Smooth muscle cell (in vitro differentiated cells): ENCODE measurements at regions not wholly inside any gene's neighbourhood (a gene's known extent, or its start where the extent isn't known, plus 50 kb on each side); places are given as distances from the start of the nearest gene placed in this dataset.

Experiments used
- DNase-seq: peaks from one replicate; lab custom pipeline; 2025; ENCODE audit not compliant: unreplicated experiment; lab: John Stamatoyannopoulos, UW
- H2AFZ ChIP-seq: fragments of 200-600 bp; sonication (generic); 2 replicates; pipeline ENCODE4 v1.6.0; 2016; ENCODE audit warnings: antibody characterized with exemption, low read depth, mild to moderate bottlenecking
- H3F3A ChIP-seq: fragments of 200-600 bp; sonication (generic); 2 replicates; pipeline ENCODE4 v1.6.0; 2017; ENCODE audit warnings: antibody characterized with exemption, low read depth
- H3K27ac ChIP-seq: fragments of 200-600 bp; sonication (generic); 2 replicates; pipeline ENCODE4 v1.5.1; 2016; ENCODE audit warnings: low read depth, mild to moderate bottlenecking
- H3K27me3 ChIP-seq: fragments of 200-600 bp; sonication (generic); 2 replicates; pipeline ENCODE4 v1.6.1; 2016; ENCODE audit warnings: low read depth, mild to moderate bottlenecking
- H3K36me3 ChIP-seq: fragments of 200-600 bp; sonication (generic); 2 replicates; pipeline ENCODE4 v1.5.1; 2016; ENCODE audit warnings: low read depth
- H3K4me1 ChIP-seq: fragments of 200-600 bp; sonication (generic); 2 replicates; pipeline ENCODE4 v1.5.1; 2016; ENCODE audit warnings: low read depth
- H3K4me2 ChIP-seq: fragments of 200-600 bp; sonication (generic); 2 replicates; pipeline ENCODE4 v1.6.0; 2016; ENCODE audit warnings: mild to moderate bottlenecking
- H3K4me3 ChIP-seq: fragments of 200-600 bp; sonication (generic); 2 replicates; pipeline ENCODE4 v1.5.1; 2016; ENCODE audit warnings: mild to moderate bottlenecking
- H3K79me2 ChIP-seq: fragments of 200-600 bp; sonication (generic); 2 replicates; pipeline ENCODE4 v1.6.0; 2016; ENCODE audit warnings: low read depth, mild to moderate bottlenecking
- H3K9ac ChIP-seq: fragments of 200-600 bp; sonication (generic); 2 replicates; pipeline ENCODE4 v1.6.0; 2016; ENCODE audit warnings: low read depth
- H3K9me3 ChIP-seq: fragments of 200-600 bp; sonication (generic); replicated peaks from 2 replicates; pipeline ENCODE4 v1.5.1; 2016; ENCODE audit warnings: low read depth
- H4K20me1 ChIP-seq: fragments of 200-600 bp; sonication (generic); 2 replicates; pipeline ENCODE4 v1.6.0; 2016; ENCODE audit warnings: low read depth
- WGBS: methylation state at CpG from one replicate; pipeline ENCODE4 v1.1.7; 2016; ENCODE audit warnings: low lambda C conversion rate; 5-methylcytosine and 5-hydroxymethylcytosine counted together
- TF ChIP-seq, protein P1 (sequence below): fragments of 200-600 bp; sonication (generic); IDR thresholded peaks from 2 replicates; pipeline ENCODE4 v1.5.1; 2017; ENCODE audit warnings: borderline replicate concordance, mild to moderate bottlenecking, antibody characterized with exemption; ENCODE audit not compliant: insufficient read depth, poor library complexity, severe bottlenecking

DNA sequence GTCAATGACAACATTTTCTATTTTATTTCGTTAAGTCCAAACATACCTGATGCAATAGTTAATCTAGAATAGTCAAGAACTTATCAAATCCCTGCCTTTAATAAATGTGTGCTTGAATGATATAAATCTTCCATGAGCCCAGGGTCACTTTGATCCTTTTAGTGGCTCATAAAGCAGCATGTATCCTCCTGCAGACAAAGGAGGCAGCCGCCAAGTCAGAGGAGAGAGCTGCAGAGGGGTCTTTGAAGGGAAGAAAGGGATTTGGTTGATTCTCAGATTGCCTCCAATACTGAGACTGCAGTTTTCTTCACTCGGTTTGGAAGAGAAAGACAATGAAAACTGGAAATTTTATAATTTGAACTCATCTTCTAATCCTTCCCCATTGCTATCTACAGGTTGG lies 378.4 kb upstream of the PIK3C3 start:
- TF ChIP-seq, protein P1, sequence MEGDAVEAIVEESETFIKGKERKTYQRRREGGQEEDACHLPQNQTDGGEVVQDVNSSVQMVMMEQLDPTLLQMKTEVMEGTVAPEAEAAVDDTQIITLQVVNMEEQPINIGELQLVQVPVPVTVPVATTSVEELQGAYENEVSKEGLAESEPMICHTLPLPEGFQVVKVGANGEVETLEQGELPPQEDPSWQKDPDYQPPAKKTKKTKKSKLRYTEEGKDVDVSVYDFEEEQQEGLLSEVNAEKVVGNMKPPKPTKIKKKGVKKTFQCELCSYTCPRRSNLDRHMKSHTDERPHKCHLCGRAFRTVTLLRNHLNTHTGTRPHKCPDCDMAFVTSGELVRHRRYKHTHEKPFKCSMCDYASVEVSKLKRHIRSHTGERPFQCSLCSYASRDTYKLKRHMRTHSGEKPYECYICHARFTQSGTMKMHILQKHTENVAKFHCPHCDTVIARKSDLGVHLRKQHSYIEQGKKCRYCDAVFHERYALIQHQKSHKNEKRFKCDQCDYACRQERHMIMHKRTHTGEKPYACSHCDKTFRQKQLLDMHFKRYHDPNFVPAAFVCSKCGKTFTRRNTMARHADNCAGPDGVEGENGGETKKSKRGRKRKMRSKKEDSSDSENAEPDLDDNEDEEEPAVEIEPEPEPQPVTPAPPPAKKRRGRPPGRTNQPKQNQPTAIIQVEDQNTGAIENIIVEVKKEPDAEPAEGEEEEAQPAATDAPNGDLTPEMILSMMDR: no peak
- Histone ChIP-seq H2AFZ (no peak overlapping the region), H3K9me3 (no peaks in the 10 kb centered on the region), H4K20me1 (no peaks in the 10 kb centered on the region), H3F3A (no peaks in the 10 kb centered on the region), H3K9ac (no peak overlapping the region), H3K36me3 (no peaks in the 10 kb centered on the region), H3K79me2 (no peaks in the 10 kb centered on the region), H3K27me3 (no peaks in the 10 kb centered on the region), H3K4me3 (no peak overlapping the region), H3K4me2 (no peak overlapping the region), H3K4me1 (peaks cover 9% of the 10 kb centered on the region), H3K27ac (no peak overlapping the region)
- 72% methylated on average over 3 of the region's 3 CpGs for WGBS
- no peak for DNase-seq

DNA sequence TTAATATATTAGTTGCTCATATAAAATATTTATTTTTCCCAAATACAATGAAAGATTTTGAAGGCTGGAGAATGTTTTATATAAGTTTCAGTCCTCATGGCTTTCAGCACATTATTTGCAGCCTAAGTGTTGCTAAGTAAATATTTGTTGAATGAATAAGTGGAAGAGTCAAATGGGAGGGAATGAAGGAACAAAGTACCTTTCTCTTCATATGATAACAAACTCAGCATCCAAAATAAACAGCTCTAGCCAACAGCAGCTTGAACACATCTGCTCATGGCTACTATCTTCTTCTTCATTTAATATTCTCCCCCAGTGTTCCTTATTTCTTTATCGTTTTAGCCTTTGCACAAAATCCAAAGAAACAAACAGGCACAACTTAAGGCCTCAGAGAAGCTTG lies 385.2 kb upstream of the PIK3C3 start:
- Histone ChIP-seq H3K9me3 (no peaks in the 10 kb centered on the region), H3K4me2 (no peak overlapping the region), H3K79me2 (no peaks in the 10 kb centered on the region), H3K27me3 (no peaks in the 10 kb centered on the region), H3K4me3 (no peak overlapping the region), H3F3A (no peaks in the 10 kb centered on the region), H4K20me1 (peaks cover 15% of the 10 kb centered on the region), H3K4me1 (no peaks in the 10 kb centered on the region), H3K36me3 (no peaks in the 10 kb centered on the region), H3K27ac (no peak overlapping the region), H2AFZ (no peak overlapping the region), H3K9ac (no peak overlapping the region)
- DNase-seq: no peak
- TF ChIP-seq, protein P1: no peak
- WGBS: 84% methylated on average over 1 of the region's 1 CpG

DNA sequence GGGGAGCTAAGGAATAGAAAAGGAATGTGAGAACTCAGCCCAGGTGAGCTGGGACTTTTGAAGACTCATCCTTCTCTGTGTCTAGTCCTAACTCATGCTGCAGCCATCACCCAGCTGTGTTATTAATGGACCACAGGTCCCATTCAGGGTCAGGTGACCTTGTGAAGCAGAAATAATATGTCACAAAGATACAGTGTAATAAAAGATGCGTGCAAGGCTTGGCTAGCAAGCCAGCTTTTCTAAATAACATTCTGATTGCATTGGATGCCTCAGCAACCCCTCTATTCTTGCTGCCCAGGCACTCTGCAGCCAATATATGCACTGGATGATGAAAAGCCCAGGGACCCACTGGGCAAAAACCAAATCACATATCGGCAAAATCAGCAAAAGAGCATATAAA lies 393.1 kb upstream of the PIK3C3 start:
- H3K9ac ChIP-seq: no peak overlapping the region
- TF ChIP-seq, protein P1: no peak
- no peaks in the 10 kb centered on the region for H3K79me2 ChIP-seq
- DNase-seq: no peak
- H3F3A ChIP-seq: no peaks in the 10 kb centered on the region
- no peaks in the 10 kb centered on the region for H3K4me1 ChIP-seq
- no peak overlapping the region for H3K27ac ChIP-seq
- 98% methylated on average over 2 of the region's 2 CpGs for WGBS
- H3K4me2 ChIP-seq: no peak overlapping the region
- no peak overlapping the region for H2AFZ ChIP-seq
- H3K27me3 ChIP-seq: no peaks in the 10 kb centered on the region
- H3K9me3 ChIP-seq: no peaks in the 10 kb centered on the region
- no peaks in the 10 kb centered on the region for H3K36me3 ChIP-seq
- H4K20me1 ChIP-seq: no peaks in the 10 kb centered on the region
- H3K4me3 ChIP-seq: no peak overlapping the region

DNA sequence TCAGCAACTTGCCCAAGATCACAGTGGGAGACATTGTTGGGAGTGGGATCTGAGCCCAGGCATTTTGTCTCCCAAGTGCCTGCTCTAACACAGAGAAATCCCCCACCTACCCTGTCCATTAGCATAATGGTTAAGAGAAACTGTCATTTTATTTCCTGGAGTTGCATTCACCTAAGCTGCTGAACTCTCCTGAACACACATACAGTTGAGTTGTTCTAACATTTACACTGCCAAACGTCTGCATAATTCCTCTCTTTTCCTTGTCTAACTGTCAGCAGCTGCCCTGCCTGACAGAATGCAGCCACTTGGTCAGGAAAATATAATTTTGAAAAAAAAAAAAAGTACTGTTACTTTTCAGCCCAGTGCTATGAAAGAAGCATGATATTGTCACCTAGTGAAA lies 396.3 kb upstream of the PIK3C3 start:
- Histone ChIP-seq H2AFZ (no peak overlapping the region), H3K4me3 (no peak overlapping the region), H3K36me3 (no peaks in the 10 kb centered on the region), H3K9ac (no peak overlapping the region), H3K27ac (no peak overlapping the region), H4K20me1 (no peaks in the 10 kb centered on the region), H3K79me2 (no peaks in the 10 kb centered on the region), H3K4me2 (no peak overlapping the region), H3K27me3 (no peaks in the 10 kb centered on the region), H3K4me1 (no peaks in the 10 kb centered on the region), H3F3A (no peaks in the 10 kb centered on the region), H3K9me3 (no peaks in the 10 kb centered on the region)
- DNase-seq: no peak
- TF ChIP-seq, protein P1: no peak
- 45% methylated on average over 1 of the region's 1 CpG for WGBS
